NCI-H1092 (cell line): ENCODE measurements at regions not wholly inside any gene's neighbourhood (a gene's known extent, or its start where the extent isn't known, plus 50 kb on each side); places are given as distances from the start of the nearest gene placed in this dataset.
"Not testable (repeated sequence)": the region's sequence is repeated elsewhere in the genome, so short reads cannot be mapped to it uniquely, and the experiment has no call there.

Source experiments
- DNase-seq: peaks from one replicate; lab custom pipeline; 2025; lab: John Stamatoyannopoulos, UW

DNA sequence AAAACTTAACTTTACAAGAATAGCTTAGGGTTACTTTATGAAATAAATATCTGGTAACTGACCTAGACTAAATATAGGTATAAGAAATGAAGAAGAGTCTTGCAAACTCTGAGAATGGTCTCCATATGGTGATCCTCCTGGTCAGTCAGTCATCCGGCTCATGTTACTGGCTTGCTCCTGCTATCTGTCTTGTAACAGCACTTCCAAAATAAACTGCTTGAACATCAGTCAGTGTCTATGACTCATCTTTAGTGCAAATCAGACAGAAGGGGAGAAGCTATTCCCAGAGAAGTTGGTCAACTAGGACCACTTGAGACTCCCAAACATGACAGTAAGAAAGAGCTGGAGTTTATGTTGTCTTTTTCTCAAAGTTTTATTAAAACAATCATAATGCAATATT lies 1550.9 kb downstream of the PCDH9 start:
- DNase-seq: no peak

DNA sequence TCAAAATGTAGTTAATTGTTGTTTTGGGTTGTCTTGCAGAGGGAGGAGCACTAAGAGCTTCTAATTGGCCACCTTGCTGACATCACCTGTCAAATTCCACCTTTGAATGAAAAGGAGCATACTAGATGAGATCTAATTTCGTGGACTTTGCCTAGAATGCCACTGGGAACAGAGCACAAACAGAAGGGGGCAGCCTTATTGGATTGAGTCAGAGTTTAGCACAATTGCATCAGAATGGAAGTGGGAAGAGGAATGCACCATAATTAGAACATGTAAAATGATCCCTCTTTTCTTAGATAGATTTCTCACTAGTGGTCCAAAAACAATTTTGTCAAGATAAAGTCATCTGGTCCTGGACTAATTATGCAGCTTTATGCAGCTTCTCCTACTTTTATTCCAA lies 1552.2 kb downstream of the PCDH9 start:
- no peak for DNase-seq

DNA sequence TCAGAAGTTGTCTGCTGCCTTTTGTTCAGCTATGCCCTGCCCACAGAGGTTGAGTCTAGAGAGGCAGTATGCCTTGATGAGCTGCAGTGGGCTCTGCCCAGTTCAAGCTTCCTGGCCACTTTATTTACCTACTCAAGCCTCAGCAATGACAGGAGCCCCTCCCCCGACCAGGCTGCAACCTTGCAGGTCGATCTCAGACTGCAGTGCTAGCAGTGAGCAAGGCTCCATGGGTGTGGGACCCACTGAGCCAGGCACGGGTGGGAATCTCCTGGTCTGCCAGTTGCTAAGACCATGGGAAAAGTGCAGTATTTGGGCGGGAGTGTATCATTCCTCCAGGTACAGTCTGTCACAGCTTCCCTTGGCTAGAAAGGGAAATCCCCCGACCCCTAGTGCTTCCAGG lies 1554.8 kb downstream of the PCDH9 start:
- DNase-seq: not testable (repeated sequence)

DNA sequence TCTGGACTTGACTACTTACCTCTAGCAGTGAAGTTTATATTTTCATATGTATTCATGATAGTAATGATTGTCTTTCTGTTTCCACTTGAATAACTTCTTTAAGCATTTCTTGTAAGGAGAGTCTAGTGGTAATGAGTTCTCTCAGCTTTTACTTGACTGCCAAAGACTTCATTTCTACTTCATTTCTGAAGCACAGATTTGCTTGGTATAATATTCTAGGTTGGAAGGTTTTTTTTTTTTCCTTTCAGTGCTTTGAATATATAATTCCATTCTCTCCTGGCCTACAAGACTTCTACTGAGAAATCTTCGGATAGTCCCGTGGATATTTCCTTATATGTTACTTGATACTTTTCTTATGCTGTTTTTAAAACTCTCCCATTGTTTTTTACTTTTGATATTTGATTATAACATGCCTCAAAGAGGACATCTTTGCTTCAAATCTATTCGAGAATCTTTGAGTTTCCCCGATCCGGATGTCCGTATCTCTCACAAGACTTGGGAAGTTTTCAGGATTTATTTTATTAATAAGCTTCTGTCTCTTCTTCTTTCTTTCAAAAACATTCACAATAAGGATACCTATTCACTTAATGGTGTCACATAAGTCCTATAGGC lies 1560.0 kb downstream of the PCDH9 start:
- DNase-seq: no peak

DNA sequence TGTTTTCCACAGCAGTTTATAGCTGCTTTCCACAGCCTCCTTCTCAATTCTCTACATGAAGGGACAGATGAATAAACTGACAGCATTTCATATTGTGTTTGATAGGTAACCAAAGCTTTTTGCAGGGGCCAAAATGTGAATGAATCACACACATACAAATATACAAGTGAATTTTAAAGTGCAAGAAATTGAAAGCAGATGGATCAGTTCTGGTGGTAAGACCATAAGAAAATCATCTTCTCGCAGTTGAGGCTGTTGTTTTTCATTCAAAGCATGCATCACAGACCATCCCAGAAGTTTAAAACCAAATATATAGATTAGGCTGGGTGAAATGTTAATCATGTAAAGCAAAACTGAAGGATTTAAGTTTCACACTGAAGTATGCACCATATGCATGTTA lies 1569.4 kb downstream of the PCDH9 start:
- no peak for DNase-seq

DNA sequence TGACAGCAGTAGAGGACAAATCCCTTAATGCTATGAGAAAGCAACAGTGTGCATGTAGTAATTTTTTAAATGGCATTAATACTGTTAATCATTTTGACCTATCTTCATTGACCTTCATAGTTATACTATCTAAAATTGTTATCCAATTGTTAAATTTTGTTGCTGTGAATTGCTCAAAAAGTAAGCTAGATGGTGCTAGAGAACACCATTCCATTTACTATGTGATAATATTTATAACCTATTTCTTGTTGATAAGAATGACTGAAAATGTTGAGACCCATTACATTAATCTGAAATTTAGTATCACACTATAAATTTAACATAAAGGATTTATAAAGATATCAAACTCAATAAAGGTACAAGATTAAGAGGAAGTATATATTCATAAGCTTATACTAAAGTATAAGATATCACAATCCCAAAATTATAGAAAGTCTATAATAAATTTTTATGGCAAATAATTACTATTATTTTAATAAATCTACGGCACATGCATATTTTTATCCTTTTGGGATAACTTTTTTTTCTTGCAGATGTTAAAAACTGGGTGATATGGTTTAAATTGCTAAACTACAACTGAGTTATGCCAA lies 1573.3 kb downstream of the PCDH9 start:
- DNase-seq: no peak

DNA sequence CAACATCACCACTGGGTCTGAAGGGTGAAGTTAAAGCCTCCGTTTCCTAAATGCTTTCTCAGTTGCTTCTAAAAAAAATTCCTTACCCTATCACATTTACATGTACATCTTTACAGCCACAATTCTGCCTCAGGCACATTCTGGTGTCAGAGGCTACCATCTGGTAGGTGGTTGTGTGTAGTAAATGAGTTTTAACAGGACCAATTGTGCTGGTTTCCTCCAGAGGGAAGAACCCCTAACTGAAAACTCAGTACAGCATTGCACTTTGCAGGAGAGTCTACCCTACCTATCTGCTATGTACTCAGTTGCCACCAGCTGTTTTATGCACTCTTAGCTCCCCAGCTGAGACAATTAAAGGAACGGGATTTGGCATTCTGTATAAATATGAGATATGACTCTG lies 1576.5 kb downstream of the PCDH9 start:
- peak; percentile 6 for DNase-seq

DNA sequence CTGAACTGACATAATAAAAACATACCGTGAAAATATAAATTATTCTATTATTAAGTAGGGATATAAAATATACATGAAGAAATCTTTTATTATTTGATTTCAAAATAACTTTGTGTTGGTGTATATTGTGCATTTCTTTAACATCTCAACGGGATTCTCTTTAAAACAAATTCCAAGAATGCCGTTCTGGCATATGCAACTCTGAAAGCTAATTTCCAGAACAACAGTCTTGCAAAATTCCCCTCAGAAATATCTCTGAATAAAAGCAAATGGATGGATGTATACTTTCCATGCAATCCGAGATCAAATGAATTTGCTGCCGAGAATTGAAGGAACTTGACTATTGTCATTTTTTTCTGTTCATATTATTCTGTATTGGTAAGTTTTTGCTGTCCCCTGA lies 1579.8 kb downstream of the PCDH9 start:
- no peak for DNase-seq

DNA sequence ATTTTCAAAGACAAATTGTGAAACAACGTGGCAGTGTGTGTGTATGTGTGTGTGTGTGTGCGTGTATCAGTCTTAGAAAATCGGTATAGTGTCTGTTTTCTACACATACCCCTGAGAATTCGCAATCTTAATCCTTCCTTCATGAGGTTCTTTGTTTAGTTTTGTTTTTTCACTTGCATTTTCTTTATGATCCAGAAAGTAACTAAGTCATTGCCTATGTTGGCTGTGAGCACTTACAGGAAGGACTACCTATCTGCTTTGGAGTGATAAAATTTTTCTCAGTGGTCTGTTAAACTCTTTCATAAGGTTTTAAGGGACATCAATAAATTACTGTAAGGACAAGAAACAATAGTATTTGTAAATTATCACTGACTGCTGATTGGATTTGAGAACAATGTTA lies 1587.1 kb downstream of the PCDH9 start:
- DNase-seq: no peak

DNA sequence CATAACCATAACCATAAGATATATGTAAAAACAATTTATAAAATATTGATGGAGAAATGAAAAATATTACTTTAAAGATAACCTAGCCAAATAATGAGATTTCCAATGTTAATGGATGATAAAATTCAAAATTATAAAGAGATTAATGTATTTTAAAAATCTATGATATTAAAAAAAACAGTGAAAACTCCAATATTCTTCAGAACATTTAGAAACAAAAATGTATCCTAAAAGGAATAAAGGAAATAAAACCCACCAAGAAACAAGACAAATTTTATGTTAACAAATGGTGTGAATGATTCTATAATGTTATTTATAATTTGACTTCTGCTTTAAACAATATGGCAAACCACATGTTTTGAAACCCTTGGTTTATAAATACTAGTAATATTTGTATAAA lies 1587.8 kb downstream of the PCDH9 start:
- DNase-seq: no peak

DNA sequence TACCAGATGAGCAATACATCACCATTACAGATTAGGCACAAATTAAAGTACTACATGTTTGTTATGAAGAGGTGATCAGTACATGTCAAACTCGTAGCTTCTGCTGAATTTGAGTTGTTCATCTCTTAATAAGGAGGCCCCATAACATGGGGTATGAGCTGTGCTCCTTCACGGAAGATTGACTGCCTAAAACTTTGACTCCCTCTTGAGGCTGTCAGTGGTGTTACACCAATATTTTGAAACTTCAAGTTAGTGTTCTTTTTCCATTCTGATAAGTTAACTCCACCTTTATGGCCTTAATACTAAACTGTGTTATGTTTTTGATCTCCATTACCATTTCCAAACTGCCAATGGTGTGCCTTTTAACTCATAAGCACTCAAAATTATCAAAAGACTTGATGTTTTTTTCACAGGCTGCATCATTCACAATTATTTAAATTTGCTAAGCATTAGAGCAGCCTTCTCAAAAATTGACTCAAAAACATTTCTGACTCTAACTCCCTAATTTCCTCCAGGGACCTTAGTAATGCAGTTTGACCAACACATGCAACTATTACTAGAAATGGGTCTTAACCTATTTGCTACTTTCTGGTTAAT lies 1591.5 kb downstream of the PCDH9 start:
- DNase-seq: peak; percentile 26

DNA sequence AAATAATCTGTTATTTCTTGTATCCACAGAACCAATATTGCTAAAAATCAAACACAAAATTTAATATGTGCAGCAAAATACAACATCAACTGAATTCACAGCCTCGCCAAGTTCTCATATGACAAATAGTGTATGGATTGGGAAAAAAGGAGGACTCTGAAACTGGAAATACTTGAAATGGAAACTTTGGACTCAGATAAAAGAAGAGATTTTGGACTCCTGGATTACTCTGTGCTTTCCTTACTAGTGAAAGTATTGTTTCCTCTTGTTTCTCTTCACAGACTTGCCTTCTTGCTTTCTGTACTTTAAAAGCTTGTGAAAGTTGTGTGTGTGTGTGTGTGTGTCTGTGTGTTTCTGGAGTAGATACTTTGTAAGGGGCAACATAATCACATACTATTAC lies 1596.3 kb downstream of the PCDH9 start:
- no peak for DNase-seq

DNA sequence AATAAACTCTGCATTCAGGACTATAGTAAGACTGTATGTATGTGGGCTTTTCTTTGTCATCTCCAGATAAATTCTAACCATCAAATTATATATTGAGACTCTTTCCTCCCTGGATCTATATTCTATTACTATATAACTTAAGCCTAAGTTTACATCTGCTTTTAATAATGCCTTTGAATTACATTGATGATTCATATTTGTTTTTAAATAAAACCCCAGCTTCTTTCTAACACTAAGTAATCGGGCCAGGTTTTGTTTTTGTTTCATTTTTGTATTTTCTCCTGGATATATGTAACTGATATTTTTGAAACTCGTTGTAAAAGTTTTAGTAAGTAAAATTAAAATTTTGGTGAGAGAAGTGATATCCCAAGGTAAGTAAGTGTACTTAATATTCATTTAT lies 1599.1 kb downstream of the PCDH9 start:
- DNase-seq: no peak

DNA sequence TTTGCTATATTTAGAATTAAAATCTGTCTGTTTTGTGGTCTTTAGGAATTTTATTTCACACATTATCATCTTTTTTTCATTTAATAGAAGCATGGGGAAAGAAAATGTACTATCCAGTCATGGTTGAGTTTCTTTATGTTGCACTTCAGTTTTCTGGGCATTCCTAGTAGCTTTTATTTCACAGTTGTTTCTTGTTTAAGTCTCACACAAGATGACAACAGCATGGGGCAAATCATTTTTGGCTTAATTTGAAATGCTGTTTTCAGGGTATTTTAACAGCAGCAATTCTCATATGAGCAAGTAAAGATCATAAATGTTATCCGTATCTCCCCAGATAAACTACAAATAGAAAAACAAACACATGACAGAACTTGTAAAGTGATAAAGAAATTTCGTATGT lies 1600.2 kb downstream of the PCDH9 start:
- no peak for DNase-seq

DNA sequence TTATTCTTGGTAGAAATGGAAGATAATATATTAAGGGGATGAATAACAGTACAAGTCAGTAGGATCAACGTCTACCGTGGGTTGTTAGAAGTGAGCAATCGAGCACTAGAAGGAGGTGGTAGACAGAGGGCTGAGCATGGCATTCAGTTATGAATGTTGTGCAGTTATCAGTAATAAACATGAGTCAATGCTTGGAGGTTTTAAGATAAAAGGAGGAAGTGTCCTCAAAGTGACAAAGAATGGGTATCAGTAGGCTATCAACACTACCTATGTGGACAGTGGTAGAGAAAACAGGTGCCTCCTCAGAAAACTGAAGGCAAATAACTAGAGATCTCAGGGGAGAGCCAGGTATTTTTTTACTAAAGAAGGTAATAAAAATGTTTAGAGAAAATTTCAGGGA lies 1607.0 kb downstream of the PCDH9 start:
- no peak for DNase-seq

DNA sequence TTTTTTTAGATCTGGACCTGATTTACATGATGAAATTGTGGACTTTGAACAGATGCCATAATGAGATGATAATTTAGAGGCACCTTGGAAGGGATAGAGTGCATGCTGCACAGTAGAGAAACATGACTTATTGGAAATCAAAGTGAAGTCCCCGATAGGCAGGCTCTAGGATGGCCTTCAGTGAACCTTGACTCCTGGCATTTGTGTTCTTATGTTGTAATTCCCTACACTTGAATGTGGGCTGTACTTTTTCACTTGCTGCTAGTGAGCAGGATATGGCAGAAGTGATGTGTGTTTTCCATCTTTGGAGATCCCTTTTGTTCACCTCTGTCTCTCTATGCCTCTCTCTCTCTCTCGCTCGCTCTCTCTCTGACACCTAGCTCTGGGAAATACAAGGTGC lies 1614.6 kb downstream of the PCDH9 start:
- no peak for DNase-seq

DNA sequence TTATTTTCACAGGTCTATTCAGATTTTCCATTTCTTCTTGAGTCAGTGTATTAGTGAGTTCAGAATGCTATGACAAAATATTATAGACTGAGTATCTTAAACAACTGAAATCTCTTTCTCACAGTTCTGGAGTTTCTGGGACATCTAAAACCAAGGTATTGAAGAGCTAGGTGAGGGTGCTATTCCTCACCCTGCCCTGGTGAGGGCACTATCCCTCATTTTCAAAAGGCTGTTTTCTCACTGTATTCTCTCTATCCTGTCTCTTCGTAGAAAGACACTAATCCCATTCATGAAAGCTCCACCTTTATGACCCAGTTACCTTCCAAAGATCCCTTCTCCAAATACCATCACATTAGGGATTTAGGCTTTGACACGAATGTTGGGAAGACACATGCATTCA lies 1617.1 kb downstream of the PCDH9 start:
- DNase-seq: no peak

DNA sequence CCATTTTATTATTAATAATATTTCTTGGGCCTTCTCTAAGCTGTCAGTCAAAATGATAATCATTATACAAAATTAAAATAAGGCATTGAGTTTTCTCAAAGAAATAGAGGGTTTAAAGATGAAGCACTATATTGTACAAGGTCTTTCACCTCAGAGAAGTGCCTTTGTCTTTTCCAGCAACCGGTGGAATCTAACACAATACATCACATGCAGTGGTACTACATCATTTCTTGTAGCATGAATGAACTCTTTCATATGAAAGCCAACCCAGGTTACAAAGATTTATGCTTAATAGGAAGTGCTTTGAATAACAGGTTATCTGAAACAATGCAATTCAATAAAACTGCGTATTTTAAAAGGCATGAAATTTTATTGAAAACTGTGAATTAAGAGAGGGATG lies 1620.8 kb downstream of the PCDH9 start:
- DNase-seq: no peak

DNA sequence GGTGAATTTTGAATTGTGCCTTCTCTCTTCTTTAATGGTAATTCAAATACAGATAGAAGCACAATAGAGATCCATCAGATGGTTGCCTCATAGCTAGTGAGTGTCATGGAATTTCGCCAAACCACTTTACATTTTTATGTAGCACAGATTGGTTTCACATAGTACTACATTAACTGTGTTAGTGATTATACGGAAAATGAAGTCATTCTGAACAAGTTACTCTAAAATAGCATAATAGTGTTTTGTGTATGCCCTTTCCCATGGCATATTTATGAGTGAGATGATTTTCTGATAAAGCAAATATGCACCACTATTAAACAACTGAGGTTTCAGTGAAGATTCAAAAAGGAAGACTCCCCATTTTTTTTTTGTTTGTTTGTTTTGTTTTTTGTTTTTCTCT lies 1623.5 kb downstream of the PCDH9 start:
- DNase-seq: no peak

DNA sequence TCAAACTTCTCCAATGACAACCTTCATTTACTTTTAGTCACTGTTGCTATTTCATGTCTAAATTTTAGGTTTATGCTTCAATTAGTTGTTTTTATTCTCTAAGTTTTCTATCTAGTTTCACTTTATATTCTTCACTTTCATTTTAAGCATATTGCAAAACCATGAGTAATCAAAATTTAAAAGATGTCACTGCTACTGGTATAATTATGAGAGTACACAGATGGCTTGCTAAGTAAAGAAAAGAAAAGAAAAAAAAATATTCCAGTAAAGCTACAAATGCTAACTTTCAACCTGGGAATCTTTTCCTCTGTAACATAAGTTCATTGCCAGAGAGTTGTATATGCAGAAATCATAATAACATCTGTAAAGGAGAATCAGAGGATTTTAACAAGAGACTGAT lies 1624.7 kb downstream of the PCDH9 start:
- no peak for DNase-seq

DNA sequence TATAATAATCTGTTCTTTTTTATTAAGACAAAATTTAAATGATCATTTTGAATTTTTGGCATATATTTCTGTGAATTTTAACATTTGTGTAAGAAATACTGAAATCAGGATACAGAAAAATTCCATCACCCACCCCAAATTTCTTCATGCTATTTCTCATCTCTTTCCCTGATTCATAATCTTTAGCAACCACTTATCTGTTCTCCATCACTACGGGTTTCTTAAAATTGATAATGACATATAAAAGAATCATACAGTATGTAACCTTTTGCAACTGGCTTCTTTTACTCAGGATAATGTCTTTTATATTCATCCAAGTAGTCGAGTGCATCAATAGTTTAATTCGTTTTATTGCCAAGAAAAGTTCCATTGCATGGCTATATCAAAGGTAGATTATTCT lies 1627.0 kb downstream of the PCDH9 start:
- DNase-seq: no peak

DNA sequence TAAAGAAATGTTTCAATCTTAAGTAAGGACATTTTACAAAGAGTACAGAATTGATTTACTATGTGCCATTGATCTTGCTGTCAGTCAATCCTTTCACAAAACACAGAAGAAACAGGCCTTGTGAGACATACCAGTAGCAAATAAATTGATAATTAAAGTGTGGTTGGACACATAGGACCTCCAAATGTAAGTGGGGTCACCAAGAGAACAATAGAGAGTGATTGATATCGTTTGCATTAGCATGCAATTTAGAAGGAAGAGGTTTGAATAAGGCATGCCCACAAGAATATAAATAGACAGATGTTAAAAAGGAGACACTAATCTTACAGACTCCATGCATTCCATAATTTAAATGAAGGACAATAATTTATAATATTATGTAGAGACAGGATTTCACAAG lies 1628.3 kb downstream of the PCDH9 start:
- no peak for DNase-seq

DNA sequence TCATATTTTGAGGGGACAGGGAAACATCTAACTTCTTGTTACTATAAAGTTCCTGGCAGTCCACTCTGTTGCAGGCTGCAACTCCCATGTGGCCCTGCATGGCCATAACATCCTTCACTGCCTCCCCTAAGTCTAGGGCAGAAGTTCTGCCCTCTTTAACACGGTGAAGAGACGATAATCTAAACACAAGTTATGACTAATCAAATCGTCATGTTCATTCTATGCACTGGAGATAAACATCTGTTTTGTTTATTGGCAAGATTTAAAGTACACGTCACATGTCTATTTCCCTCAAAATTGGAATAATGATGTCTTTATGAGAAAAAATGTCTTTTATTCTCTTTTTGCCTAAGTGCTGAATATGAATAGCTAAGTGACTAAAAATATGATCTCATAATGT lies 1629.4 kb downstream of the PCDH9 start:
- DNase-seq: no peak
